Nephron progenitor cell (in vitro differentiated cells): ENCODE measurements at regions not wholly inside any gene's neighbourhood (a gene's known extent, or its start where the extent isn't known, plus 50 kb on each side); places are given as distances from the start of the nearest gene placed in this dataset.

ENCODE experiments used
- DNase-seq: peaks from one replicate; pipeline ENCODE4 v3.0.0; 2021
- H3K27ac Mint-ChIP-seq: 2 replicates; pipeline ENCODE4 v1.8.0; 2021; ENCODE audit warnings: mild to moderate bottlenecking, moderate library complexity, mixed read lengths
- H3K27me3 Mint-ChIP-seq: 2 replicates; pipeline ENCODE4 v1.8.0; 2021; ENCODE audit warnings: mild to moderate bottlenecking, low read depth, mixed read lengths; ENCODE audit not compliant: poor library complexity
- H3K36me3 Mint-ChIP-seq: 2 replicates; pipeline ENCODE4 v1.8.0; 2021; ENCODE audit warnings: low read depth, mixed read lengths
- H3K4me1 Mint-ChIP-seq: 2 replicates; pipeline ENCODE4 v1.8.0; 2021; ENCODE audit warnings: mixed read lengths
- H3K4me3 Mint-ChIP-seq: 2 replicates; pipeline ENCODE4 v1.8.0; 2021; ENCODE audit warnings: mild to moderate bottlenecking, moderate library complexity, mixed read lengths
- H3K9me3 Mint-ChIP-seq: 2 replicates; pipeline ENCODE4 v1.8.0; 2021; ENCODE audit warnings: mild to moderate bottlenecking, moderate library complexity, mixed read lengths
- TF ChIP-seq, protein P1 (sequence below): fragments of 200-600 bp; sonication (generic); IDR thresholded peaks from 2 replicates; pipeline ENCODE4 v1.5.0; 2021; ENCODE audit warnings: antibody characterized with exemption

DNA sequence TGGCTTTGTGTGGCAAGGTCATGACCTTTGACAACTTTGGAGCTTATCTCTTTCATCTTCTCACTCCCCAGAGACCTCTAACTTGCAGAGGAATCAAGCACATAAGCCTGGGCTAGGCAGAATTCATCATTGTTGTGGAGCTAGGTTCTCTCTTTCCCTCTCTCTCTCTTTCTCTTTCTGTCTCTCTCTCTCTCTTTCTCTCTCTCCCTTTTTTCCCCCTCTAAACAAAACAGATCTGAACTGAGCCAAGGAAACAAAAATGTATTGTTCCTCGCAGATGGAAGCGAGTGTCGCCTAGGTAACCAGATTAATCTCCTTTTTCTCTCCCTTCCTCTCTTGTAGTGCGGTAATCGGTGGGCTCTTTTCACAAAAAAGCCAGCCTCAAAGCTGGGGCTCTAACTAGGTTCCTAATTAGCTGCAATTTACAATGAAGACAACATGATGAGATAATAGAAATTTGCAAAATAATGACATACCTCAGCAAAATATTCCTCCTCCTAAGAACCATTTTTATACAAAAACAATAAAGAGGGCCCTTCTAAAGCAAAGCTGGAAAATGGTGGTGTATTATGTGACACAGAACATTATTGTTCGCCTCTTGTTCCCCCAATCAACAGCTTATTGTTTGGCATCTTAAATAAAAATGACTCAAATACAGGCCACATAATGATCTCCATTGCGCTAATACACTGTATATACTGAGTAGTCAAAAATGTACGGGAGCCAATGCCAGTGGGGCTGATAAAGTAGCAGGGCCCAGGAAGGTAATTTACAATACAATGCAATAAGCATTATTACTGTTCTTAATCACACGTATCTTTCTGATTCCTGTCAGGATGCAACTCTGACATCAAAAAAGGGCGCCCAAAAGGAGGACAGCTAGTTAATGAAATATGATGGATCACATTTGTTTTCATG, 65.7 kb upstream of the SOX5 start:
- Mint-ChIP-seq H3K4me3 (peak overlapping the region; percentile 64), H3K4me1 (peaks cover 52% of the 10 kb centered on the region), H3K27ac (peak overlapping the region; percentile 84), H3K27me3 (no peaks in the 10 kb centered on the region), H3K36me3 (peaks cover 7% of the 10 kb centered on the region), H3K9me3 (peaks cover 6% of the 10 kb centered on the region)
- TF ChIP-seq, protein P1, sequence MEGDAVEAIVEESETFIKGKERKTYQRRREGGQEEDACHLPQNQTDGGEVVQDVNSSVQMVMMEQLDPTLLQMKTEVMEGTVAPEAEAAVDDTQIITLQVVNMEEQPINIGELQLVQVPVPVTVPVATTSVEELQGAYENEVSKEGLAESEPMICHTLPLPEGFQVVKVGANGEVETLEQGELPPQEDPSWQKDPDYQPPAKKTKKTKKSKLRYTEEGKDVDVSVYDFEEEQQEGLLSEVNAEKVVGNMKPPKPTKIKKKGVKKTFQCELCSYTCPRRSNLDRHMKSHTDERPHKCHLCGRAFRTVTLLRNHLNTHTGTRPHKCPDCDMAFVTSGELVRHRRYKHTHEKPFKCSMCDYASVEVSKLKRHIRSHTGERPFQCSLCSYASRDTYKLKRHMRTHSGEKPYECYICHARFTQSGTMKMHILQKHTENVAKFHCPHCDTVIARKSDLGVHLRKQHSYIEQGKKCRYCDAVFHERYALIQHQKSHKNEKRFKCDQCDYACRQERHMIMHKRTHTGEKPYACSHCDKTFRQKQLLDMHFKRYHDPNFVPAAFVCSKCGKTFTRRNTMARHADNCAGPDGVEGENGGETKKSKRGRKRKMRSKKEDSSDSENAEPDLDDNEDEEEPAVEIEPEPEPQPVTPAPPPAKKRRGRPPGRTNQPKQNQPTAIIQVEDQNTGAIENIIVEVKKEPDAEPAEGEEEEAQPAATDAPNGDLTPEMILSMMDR = no peak
- DNase-seq = peak; percentile 19

DNA sequence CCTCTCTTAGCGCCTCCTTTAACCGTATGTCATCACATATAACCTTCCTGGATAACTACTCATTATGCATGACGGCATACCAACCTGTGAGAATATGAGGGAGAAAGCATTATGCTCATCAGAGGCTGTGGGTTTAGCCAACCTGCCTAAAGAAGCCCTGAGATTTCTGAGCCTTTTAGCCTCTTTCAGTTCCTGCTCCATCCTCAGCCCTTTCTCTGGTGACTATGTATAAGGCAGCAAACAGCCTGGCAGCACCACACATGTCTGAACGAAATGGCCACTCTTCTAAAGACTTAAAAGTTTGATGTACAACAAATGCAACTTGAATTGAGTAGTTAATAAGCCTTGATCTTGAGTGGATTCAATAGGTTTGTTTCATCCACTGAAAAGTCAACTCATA, 64.8 kb upstream of the SOX5 start:
- H3K36me3 Mint-ChIP-seq = peaks cover 7% of the 10 kb centered on the region
- peaks cover 6% of the 10 kb centered on the region for H3K9me3 Mint-ChIP-seq
- no peak overlapping the region for H3K27ac Mint-ChIP-seq

DNA sequence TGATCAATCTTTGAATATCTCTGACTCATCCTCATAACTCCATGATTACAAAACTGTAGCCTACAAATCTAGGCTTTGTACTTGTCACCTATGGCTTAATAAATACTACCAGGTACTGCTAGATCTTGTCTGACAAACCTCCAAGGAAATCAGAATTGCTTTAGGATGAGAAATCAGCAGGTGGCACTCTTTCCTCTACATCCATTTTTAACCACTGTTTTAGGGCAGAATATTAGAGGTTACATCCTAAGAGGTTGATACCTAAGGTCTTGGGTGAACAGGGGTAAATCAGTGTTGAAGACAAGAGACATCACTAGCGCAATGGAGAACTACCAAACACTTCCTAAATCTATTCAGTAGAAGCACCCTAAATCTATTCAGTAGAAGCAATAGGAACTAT, 63.1 kb upstream of the SOX5 start:
- peaks cover under 1% of the 10 kb centered on the region for H3K36me3 Mint-ChIP-seq
- peaks cover under 1% of the 10 kb centered on the region for H3K9me3 Mint-ChIP-seq
- DNase-seq = no peak
- no peaks in the 10 kb centered on the region for H3K27me3 Mint-ChIP-seq
- H3K4me3 Mint-ChIP-seq = no peak overlapping the region
- H3K27ac Mint-ChIP-seq = no peak overlapping the region
- TF ChIP-seq, protein P1 = no peak
- H3K4me1 Mint-ChIP-seq = peaks cover 44% of the 10 kb centered on the region

More for the DNA sequence above, 64.8 kb upstream of the SOX5 start:
- TF ChIP-seq, protein P1 = no peak
- Mint-ChIP-seq H3K4me3 (no peak overlapping the region), H3K4me1 (peaks cover 51% of the 10 kb centered on the region), H3K27me3 (no peaks in the 10 kb centered on the region)
- no peak for DNase-seq

DNA sequence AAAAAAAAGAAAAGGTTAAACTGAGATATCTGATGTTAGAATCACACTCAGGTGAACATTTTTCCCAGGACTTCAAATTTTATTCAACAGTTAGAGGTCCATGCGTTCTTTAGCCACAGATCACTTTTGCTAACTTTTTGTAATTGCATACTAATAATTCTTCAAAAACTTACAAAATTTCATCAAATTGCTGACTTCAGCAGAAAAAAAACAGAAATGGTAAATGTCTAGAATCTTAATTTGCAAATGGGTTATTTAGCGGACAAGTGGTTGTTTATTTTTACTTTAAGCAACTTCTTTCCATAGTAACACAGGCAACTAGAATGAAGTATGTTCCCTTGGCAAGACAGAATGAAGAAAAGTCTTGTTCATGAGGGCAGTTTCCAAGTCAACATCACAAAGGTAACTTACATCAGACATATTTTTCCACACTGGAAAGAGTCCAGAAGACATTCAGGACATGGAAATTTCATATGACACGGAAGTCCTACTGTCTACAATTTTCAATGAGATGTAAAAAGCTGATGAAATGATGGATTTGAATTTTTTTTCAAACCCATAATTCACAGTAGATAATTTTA, 62.5 kb upstream of the SOX5 start:
- no peaks in the 10 kb centered on the region for H3K36me3 Mint-ChIP-seq
- H3K4me3 Mint-ChIP-seq = no peak overlapping the region
- H3K9me3 Mint-ChIP-seq = no peaks in the 10 kb centered on the region
- H3K27me3 Mint-ChIP-seq = no peaks in the 10 kb centered on the region
- peaks cover 40% of the 10 kb centered on the region for H3K4me1 Mint-ChIP-seq
- H3K27ac Mint-ChIP-seq = no peak overlapping the region
- TF ChIP-seq, protein P1 = no peak
- DNase-seq = no peak

DNA sequence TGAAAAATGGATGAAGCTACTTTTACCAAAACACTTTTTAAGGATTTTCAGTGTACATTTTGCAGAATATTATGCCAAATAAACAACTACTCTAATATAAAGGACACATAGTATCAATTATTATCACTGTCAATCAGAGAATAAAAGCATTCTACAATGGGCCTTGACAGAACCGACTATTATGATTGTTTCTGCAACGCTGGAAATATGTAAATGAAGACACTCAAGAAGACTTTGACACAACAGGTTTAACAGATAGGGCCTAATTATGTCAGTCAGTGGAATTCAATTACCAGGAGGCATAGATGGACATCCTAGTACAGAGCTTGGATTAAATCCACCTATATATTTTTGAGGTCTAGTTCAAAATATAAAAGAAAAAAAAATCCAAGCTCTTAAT, 58.7 kb upstream of the SOX5 start:
- Mint-ChIP-seq H3K27ac (no peak overlapping the region), H3K4me1 (peaks cover 6% of the 10 kb centered on the region), H3K9me3 (no peaks in the 10 kb centered on the region), H3K4me3 (no peak overlapping the region), H3K36me3 (no peaks in the 10 kb centered on the region), H3K27me3 (no peaks in the 10 kb centered on the region)
- TF ChIP-seq, protein P1 = no peak
- DNase-seq = no peak
